Epithelial cell of esophagus (primary cell): ENCODE measurements at regions not wholly inside any gene's neighbourhood (a gene's known extent, or its start where the extent isn't known, plus 50 kb on each side); places are given as distances from the start of the nearest gene placed in this dataset.

ENCODE experiments used
- DNase-seq: peaks from one replicate; pipeline ENCODE4 v3.0.0; 2010; ENCODE audit warnings: low read depth
- H3K4me3 ChIP-seq: 2 replicates; pipeline ENCODE4 v1.5.1; 2011; ENCODE audit warnings: mild to moderate bottlenecking, low read length, control low read depth
- CTCF ChIP-seq: IDR thresholded peaks from 2 replicates; pipeline ENCODE4 v1.5.1; 2011; ENCODE audit warnings: low read depth, mild to moderate bottlenecking, low read length, control low read depth, inconsistent platforms; ENCODE audit not compliant: insufficient read depth; ENCODE audit errors: missing control alignments

GRCh38 chr2:72032481-72033041 lies 115.1 kb downstream of the CYP26B1 start:
- H3K4me3 ChIP-seq: no peak overlapping the region
- peak; percentile 88 for DNase-seq
- no peak for TF ChIP-seq CTCF

- no peak for DNase-seq
- no peak for TF ChIP-seq CTCF
- no peak overlapping the region for H3K4me3 ChIP-seq
Measured at GRCh38 chr2:72031346-72032110, 116.1 kb downstream of the CYP26B1 start.

GRCh38 chr2:72028996-72029395 lies 118.7 kb downstream of the CYP26B1 start:
- no peak for TF ChIP-seq CTCF
- DNase-seq: no peak
- H3K4me3 ChIP-seq: no peak overlapping the region

- no peak for DNase-seq
- no peak overlapping the region for H3K4me3 ChIP-seq
- TF ChIP-seq CTCF: no peak
Measured at GRCh38 chr2:72028351-72028995, 119.2 kb downstream of the CYP26B1 start.

- TF ChIP-seq CTCF: no peak
- DNase-seq: peak; percentile 85
Measured at GRCh38 chr2:72027426-72028161, 120.1 kb downstream of the CYP26B1 start.

GRCh38 chr2:72026819-72027425 lies 120.7 kb downstream of the CYP26B1 start:
- no peak overlapping the region for H3K4me3 ChIP-seq
- no peak for TF ChIP-seq CTCF
- DNase-seq: no peak

More at GRCh38 chr2:72027426-72028161, 120.1 kb downstream of the CYP26B1 start:
- H3K4me3 ChIP-seq: no peak overlapping the region
